NT2/D1 (cell line): ENCODE measurements at regions not wholly inside any gene's neighbourhood (a gene's known extent, or its start where the extent isn't known, plus 50 kb on each side); places are given as distances from the start of the nearest gene placed in this dataset.

ENCODE experiments used
- SUZ12 ChIP-seq: IDR thresholded peaks from 2 replicates; pipeline ENCODE4 v1.6.1; 2011; ENCODE audit not compliant: insufficient read length, insufficient read depth; ENCODE audit errors: extremely low read depth
- YY1 ChIP-seq: IDR thresholded peaks from 2 replicates; pipeline ENCODE4 v1.6.1; 2011; ENCODE audit not compliant: insufficient read length, insufficient read depth

GRCh38 chr14:104467236-104467635, 112.3 kb upstream of the C14orf180 start:
- TF ChIP-seq SUZ12 (no peak), YY1 (no peak)
